NCI-H526 (cell line): ENCODE measurements at regions not wholly inside any gene's neighbourhood (a gene's known extent, or its start where the extent isn't known, plus 50 kb on each side); places are given as distances from the start of the nearest gene placed in this dataset.

Experiments
- DNase-seq, 2 experiments: peaks; one replicate each; lab custom pipeline; 2025; lab: John Stamatoyannopoulos, UW

DNA sequence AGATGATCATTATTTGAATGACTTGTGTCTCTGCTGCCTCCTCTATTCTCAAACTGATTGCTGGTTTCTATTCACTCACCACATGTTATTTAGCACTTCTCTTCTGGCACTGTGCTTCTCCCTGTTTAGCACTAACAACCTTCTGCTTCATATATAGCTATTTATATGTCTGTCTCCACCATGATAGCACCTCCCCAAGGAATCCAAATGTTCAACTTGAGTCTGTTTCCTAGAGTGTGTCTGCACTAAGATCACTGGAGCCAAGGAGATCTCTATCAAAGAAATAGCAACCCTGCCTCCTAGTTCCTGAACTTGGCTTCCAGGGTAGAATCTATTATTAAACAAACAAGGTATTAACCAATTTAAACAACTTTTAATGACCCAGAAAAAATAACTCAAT, 104.5 kb downstream of the CYP26A1 start:
- DNase-seq, result no peak

DNA sequence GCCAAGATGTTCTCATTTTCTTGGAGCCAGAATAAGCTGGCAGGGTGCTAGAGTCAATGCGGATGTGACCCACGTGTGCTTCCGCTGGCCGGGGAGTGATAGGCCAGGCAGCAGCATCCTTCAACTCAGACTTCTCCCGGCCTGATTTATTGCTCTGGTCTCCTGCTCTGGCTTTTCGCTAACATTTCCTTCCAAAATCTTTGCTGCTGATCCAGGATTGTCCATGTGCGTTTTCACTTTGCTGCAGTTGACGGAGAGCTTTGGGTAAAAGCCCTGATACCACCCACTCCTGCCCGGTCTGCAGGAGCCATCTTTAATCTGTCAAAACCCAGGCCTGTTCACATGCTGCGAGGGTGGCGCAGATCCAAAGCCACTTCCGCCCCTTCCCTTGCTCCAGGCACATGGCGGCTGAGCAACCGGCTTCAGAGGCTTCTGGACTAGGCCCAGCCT, 106.8 kb downstream of the CYP26A1 start:
- DNase-seq, result no peak

DNA sequence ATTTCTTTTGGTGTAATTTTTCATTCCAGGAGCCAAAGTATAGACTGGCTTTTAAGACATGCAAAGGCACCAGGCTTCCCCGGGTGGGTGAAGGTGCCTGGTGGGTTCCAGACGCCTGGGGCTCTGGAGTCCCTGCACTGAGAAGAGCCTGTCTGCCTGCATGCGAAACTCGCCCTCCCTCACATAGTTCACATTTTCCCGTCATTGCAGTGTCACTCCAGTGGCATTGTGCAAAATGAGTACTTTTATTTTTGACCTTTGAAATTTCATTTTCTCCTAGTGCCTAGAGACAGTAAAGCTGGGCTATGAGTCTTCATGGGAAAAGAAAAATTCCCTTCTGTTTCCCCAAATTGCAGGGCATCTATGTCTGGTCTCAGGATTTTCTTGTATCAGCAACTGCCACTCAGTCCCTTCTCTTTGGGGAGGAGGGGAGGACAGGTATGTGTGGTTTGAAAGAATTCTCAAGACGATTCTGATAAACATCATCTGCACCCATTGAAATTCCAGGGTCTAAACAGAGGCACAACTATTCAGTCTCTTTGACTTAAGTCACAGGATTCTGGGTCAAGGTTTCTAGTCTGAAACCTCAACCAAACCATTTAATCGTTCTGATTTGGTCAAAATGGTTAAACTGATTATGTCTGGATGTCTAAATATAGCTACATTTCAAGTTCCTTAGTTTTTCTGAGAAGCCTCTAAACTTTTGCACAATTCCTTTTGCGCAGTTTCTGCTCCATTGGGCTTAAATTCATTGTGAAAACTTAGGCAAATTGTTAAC, 107.8 kb downstream of the CYP26A1 start:
- no peak for DNase-seq

DNA sequence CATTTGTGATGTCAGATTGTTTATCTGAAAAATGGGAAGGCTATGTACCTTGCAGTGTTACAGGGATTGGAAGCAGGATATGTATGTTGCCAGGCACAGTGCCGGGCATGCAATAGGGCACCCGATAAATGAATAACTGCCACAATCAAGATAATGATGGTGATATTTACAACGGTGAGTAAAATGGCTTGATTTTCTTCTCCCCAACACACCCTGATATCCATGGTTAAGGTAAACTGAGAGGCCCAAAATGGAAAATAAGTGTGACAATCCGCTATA, 108.3 kb downstream of the CYP26A1 start:
- no peak for DNase-seq

DNA sequence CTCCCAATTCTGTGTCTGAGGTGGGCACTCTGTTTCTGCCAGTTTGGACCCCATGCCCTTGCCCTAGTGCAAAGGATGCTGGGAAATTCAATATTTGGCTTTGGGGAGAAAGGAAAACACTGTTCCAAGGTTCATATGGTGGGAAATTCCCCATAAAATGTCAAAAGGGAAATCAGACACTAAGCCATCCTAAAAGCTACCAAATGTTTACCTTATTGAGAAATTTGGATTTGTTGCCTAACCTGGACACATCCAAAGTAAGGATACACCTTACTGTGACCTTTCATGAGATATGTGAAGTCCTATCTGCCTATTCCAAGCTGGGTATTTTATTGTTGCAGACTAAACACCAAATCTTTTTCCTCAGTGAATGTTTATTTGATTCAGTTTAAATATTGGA, 109.1 kb downstream of the CYP26A1 start:
- DNase-seq, result no peak

DNA sequence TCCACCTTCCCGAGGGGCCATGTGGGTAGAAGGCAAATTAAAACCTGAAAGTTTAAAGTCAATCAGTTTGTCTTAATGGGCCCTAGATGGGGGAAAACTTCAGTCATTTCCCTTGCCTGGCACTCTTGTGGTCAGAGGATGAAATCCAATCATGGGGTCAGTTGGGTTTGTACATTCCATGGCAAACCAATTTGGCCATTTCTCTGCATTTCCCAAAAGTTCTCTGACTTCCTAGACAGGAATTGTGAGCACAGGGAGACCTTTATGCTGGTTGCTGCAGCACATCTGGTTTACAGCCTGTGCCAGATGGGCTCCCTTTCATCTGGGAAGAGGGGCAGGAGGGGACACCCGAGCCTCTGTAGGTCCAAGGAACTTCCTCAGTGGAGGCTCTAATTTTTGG, 113.0 kb downstream of the CYP26A1 start:
- no peak for DNase-seq

DNA sequence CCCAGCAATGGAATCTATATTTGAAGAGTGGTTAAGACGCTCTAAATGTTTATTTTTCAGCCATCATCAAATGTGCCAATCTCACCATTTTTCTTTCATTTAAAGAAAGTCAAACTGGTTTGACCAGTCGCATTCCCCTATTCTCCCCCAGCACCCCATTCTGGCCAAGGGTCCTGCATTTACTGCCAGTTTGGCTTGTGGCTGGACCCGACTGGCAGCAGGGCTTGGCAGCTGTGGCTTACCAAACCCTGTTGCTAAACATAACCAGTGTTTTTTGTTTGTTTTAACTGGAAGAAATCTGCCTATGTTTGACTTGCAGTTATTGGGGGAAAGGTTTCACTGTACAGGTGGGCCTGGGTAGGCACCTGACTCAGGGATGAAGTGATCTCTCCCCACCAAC, 116.3 kb downstream of the CYP26A1 start:
- no peak for DNase-seq

DNA sequence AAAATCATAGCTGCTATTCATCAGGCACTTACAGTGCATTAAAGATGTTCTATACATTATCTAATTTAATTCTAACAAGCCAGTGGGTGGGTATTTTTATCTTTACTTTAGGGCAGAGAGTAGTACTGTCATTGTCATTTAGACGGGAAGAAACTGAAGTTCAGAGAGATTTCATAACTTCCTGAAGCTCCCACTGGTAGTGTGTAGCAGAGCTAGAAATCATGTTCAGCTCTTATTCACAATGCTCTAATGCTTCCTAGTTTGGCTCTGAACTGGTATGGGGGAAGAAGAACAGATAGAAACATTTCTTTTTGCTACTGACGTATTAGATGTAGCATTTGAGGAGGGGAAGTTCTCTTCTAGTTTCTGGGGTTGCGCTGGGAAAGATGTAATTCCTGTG, 116.7 kb downstream of the CYP26A1 start:
- no peak for DNase-seq

DNA sequence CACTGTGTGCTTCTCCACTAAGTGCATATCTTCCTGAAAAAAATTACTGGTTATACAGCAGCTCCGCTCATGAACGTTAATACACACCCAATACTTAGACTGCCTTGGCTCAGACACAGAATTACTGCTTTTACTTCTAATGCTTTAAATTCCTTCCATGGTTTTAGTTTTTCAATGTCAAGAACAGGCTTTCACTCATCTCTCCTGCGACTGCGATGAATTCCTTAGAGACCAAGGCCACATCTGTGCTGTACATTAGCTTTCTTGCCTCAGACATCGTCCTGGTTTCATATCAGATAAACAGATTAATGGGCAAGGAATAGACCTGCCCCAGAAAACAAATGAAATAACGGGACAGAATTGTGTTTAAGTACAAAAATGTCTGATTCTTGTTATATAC, 120.2 kb downstream of the CYP26A1 start:
- DNase-seq, result no peak

DNA sequence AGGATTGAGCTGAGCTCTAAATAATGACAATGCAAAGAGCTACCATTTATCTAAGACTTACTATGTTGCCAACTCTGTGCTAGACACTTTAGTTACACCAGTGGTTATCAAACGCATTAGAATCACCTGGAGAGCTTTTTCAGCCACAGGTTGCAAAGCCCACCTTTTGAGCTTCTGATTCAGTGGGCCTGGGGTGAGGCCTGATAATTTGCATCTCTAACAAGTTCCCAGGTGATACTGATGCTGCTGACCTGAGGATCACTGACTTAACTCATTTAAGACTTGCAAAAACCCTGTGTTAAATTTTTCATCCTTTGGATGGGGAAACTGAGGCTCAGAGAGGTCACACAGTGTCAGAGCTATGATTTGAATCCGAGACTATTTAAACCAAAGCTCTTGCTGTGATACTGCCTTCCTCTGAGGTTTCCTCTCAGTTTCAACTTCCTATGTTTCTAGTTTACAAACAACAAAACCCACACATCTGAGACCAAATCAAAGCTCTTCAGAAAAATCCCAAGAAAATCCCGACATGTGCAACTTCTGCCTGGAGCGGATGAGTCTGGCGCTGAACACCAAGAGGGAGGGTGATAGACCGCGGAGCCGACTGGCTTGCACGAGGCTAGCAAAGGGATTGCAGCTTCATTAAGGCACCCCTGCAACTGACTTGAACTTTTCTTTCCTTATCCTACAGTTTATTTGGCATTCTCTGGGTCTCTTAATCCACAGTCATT, 124.9 kb downstream of the CYP26A1 start:
- DNase-seq, result no peak

DNA sequence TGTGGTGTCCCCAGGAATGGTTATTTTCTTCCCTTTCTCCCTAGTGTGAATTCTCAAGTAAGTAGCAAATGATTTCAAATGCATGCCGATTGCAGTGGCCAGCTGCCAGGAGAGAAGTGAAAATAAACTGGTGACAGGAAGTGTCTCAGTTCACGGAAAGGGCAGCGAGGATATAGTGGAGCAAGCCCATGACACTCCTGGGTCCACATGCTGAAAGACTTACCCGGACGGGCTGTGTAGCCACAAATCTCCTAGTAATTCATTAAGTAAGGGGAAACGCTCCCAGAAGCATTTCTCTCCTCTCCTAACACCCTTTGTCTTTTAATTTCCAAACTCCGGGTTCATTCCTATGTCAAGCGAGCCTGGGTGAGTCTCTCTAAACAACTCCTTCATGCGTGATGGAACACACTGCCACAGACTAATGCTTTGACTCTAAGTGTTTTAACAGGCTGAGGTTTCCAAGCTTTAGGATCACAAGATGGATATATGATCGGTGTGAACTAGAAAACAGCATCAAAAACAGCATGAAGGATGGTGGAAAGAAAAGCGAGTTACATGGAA, 125.6 kb downstream of the CYP26A1 start:
- DNase-seq, result no peak

DNA sequence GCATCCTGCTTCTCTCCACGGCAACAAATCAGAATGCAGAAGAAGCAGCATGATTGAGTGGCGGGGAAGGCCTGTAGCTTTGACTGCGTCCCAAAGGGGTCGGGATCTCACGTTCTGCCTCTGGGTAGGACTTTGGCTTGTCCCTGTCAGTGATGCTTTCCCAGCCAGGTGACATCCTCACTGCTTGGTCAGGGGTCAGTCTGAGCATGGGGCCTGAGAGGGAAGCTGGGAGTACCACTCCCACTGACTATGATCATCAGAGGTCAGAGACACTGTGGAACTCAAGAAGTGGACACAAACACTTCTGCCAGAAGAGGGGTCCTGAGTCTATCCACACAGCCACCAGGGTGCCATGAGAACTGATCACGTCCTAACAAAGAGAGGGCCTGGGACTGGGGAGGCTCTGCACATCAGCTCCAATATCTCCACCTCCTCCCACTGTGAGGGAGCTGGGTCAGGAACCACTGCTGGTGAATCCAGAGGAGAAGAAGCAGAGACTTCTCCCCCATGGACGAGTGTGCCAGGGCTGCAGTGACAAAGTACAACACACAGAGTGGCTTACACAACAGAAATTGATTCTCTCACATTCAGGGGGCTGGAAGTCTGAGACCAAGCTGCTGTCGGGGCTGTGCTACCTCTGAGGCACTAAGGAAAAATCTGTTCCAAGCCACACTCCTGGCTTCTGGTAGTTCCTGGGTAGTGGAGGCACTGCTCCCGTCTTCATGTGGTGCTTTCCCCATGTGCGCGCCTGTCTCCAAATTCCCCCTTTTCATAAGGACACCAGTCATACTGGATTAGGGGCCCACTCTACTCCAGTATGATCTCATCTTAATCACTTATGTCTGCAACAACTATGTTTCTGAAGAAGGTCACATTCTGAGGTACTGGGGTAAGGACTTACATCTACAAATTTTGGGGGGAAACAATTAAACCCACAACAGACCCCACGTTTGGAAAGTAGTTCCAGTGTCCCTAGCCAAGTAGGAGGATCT, 131.1 kb downstream of the CYP26A1 start:
- no peak for DNase-seq

DNA sequence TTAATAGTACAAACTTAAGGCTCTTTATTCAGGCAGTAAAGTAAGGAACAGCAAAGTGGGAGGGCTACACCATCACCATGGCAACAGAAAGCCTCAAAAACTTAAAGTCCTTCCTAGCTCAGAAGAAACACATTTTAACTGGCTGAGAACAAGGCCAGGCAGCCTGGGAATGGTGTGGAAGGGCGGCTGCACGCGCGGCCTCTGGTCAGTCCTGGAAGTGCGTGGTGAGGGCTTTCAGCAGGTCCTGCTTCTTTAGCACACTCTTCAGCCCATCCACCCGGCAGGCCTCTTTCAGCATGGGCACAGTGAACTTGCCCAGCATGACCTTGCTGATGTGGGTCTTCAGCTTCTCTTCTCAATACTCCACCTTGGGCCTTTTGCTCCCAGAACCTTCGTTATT, 133.0 kb downstream of the CYP26A1 start:
- no peak for DNase-seq

DNA sequence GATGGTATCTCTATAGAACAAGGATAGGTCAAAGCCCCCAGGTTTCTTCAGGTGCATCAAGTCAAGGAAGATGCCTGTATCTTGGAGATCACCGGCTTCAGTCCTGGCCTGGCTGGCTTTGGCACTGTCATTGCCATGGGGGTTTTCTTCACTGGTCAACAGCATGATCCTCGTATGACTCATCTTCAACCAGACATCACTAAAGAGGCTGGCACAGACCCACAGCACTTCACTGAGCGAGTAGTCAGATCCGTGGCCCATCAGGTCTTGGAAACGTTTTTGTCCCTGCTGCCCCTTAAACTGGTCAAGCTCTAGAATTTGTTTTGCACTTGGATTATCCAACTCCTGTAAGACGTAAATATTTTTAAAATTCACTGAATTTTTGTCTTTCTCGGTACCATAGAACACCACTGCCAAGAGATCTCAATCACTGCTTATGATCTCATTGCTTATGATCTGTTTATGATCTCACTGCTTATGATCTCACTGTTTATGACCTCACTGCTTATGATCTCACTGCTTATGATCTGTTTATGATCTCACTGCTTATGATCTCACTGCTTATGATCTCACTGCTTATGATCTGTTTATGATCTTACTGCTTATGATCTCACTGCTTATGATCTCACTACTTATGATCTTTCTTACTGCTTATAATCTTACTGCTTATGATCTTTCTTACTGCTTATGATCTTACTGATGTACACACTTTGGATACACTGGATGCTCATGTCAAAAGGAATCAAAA, 135.2 kb downstream of the CYP26A1 start:
- DNase-seq, result no peak

DNA sequence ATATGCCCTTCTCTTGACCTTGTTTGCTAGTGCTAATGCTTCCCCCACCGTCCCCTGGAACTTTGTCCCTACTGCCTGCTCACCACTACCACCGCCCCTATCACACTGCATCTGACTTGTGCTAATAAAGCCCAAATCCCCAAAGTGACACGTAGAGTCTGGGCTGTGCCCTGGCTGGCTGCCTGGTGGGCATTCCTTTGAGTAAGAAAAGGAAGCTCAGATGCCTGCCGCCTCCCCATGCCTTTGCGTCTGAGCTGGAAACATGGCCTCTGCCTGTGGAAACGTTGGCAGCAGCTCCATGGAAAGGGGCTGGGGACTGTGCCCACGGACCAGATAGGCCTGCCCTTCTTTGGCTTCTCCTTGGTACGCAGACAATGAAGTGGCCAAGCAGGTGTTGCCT, 138.3 kb downstream of the CYP26A1 start:
- no peak for DNase-seq

DNA sequence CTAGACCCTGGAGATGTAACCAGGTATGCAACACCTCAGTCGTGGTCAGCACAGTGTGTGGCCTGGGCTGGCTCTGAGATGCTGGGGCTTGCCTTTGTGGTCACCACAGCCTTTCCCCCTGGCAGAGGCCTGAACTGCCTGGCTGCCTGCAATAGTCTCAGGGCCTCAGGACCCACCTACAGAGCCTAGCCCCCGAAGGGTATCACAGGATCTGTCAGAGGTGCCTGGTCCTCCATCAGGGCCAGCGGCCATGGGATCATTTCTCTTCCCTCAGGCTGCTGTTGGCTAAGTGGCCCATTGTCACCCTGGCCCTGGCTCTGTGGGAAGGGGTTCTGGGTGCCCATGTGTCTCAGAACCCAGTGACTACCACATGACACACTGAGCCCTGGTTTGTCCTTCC, 141.6 kb downstream of the CYP26A1 start:
- DNase-seq, result no peak

DNA sequence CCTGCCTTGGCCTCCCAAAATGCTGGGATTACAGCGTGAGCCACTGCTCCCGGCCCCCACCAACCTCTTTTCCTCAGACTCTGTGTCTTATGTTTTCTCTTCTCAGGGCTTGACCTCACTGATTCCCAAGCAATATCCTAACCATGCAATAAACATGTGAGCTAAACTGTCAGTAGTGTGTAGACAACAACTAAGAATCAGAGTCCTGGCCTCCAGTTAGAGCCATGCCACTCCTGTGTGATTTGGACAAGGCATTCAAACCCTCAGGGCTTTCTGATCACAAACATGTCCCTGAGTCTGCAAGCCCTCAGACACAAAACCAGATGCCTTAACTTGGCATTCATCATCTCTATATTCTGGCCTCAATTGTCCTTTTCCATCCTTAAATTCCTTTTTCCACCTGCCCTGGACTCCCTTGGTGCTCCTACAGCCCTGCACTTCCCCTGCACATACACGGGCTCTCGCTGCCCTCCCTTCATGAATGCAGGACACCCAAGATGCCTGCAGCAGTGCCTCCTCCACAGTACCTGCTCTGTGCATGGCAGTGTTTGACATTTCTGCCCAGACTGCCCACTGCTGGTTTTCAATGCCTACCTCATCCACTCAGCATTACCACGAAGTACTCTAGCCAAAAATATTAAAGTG, 142.8 kb downstream of the CYP26A1 start:
- no peak for DNase-seq

DNA sequence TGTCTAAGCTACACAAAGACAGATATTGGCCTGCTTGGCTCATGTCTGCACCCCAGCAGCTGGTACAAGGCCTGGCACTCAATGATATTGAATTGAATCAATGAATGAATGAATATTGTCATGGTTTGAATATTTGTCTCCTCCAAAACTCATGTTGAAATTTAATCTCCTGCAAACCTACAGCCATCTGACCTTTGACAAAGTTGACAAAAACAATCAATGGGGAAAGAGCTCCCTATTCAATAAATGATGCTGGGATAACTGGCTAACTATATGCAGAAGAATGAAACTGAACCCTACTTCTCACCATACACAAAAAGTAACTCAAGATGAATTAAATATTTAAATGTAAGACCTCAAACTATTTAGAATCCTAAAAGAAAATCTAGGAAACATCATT, 144.7 kb downstream of the CYP26A1 start:
- DNase-seq, result no peak

DNA sequence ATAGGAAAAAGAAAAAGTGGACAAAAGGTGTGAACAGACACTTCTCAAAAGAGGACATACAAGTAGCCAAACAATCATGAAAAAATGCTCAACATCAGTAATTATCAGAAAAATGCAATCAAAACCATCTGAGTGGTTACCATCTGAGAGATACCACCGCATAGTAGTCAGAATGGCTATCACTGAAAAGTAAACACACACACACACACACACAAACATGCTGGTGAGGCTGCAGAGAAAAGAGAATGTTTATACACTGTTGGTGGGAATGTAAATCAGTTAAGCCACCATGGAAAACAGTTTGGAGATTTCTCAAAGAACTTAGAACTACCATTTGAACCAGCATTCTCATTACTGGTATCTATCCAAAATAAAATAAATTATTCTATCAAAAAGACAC, 145.7 kb downstream of the CYP26A1 start:
- no peak for DNase-seq

DNA sequence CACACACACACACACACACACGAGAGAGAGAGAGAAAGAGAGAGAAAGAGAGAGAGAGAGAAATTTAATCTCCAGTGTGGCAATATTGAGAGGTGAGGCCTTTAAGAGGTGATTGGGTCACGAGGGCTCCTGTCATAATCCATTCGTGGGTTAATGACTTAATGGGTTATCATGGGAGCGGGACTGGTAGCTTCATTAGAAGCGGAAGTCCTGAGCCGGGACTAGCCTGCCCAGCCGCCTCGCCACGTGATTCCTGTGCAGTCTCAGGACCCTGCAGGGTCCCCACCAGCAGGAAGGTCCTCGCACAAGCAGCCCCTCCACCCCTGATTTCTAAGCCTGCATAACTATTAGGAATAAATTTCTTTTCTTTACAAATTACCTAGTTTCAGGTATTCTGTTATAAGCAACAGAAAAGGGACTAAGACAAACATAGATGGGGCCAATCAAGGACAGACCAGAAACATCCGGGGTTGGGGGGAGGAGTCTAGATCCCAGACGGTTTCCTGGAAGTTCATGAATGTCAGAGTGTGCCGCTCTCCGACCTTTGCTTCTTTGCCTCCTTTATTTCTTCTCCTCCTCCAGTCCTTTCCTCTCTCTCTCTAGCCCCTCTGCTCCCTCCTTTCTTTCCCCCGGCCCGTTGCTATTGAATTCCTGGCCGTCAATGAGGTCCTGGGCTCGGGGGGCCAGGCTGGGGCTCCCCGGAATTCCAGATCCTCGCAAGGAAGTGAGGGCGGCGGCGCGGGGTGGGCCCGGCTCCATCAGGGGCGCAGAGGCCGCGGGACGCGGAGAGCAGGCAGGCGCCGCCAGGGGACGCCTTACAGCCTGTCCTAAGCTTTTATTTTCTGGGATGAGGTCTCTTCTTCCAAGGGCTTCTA, 146.8 kb downstream of the CYP26A1 start:
- no peak for DNase-seq
